Aorta (tissue), 5 donors: ENCODE measurements at regions not wholly inside any gene's neighbourhood (a gene's known extent, or its start where the extent isn't known, plus 50 kb on each side); places are given as distances from the start of the nearest gene placed in this dataset.

Source experiments
- ATAC-seq: fragments of 200-7000 bp; cut with Tn5 transposase; one replicate; pipeline ENCODE4 v1.9.1; 2022; ENCODE audit warnings: moderate library complexity; ENCODE audit not compliant: low FRiP score
- DNase-seq, 2 donors: peaks; one replicate each; pipeline ENCODE4 v3.0.0-alpha.2; 2020
- H3K27ac ChIP-seq, 2 donors: one replicate each; pipeline ENCODE4 v1.5.1; 2013; ENCODE audit warnings: low read length in 2 of 2, mild to moderate bottlenecking in 2 of 2, moderate library complexity in 2 of 2, control low read depth in 1 of 2, inconsistent platforms in 1 of 2, low read depth in 1 of 2
- H3K27me3 ChIP-seq, 2 donors: one replicate each; pipeline ENCODE4 v1.6.1; 2013; ENCODE audit warnings: control low read depth in 1 of 2, low read length in 1 of 2, mild to moderate bottlenecking in 1 of 2, moderate library complexity in 1 of 2; ENCODE audit not compliant: insufficient read depth in 2 of 2, control insufficient read depth in 1 of 2
- H3K36me3 ChIP-seq, 2 donors: one replicate each; pipeline ENCODE4 v1.6.1; 2013; ENCODE audit warnings: control low read depth in 1 of 2, low read length in 1 of 2, mild to moderate bottlenecking in 1 of 2; ENCODE audit not compliant: insufficient read depth in 2 of 2, control insufficient read depth in 1 of 2
- H3K4me1 ChIP-seq, 2 donors: one replicate each; pipeline ENCODE4 v1.6.1; 2013; ENCODE audit warnings: low read length in 2 of 2, control low read depth in 1 of 2, mild to moderate bottlenecking in 1 of 2, moderate library complexity in 1 of 2; ENCODE audit not compliant: insufficient read depth in 2 of 2, control insufficient read depth in 1 of 2
- H3K4me3 ChIP-seq, 2 donors: one replicate each; pipeline ENCODE4 v1.5.1; 2013; ENCODE audit warnings: low read length in 2 of 2, control low read depth in 1 of 2, mild to moderate bottlenecking in 1 of 2
- H3K9me3 ChIP-seq: one replicate; pipeline ENCODE4 v1.6.1; 2013; ENCODE audit warnings: mild to moderate bottlenecking, low read length; ENCODE audit not compliant: control insufficient read depth
- WGBS, 2 donors: extraction: QIAGEN DNeasy Blood & Tissue Kit; methylation state at CpG; one replicate each; pipeline ENCODE4 v1.1.7; 2013; 5-methylcytosine and 5-hydroxymethylcytosine counted together
- intact Hi-C, 2 donors: fragments of 100-400 bp; cut with DNase I; formaldehyde crosslinking; loops; one replicate each; pipeline versions ENCODE4 v1.14.2 to v1.15.0; 2022
- donor health status: healthy with polysubstance abuse.
- donor health status: Bipolar disorder and iron deficiency.
- donor health status: DM: no; HTN: no; CAD: no.
- donor health status: DM: no; HTN: no; CAD: no.
- donor health status: DM: yes; HTN: yes; CAD: no.

DNA sequence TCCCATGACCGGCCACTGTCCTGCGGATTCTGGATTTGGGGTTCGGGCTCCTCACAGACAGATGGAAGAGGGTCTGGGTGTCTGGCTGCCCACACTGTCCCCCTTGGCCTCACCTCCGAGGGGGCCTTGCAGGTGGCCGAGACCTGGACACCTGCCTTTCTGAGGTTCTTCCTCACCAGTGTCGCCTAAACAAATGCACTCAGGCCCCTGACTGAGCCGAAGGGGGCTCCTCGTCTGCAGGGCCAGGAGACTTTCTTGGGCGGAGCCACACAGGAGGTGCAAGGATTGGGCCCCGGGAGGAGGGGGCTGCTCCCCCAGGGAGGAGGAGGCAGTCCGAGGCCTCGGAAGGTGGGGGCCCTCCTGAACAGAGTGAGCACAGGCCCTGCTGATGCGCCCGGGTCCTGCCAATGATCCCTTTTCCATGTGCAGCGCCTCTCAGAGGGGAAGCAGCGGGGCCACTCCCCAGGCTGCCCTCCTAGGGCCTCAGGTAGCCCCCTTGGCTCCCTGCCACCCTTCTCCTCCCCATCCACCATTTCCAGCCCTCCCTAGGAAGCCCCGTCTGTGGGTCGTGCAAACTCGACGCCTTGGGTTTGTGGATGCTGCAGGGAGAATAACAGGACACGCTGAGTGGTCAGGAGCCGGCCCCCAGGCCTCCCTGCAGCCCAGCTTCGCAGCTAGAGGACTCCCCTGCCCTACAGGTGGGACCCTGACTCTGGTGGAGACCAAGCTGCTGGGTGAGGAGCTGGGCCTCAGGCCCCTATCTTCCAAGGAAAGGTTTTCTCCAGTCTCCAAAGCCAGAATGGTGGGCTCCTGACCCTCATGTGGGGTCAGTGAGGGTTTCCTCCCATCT is 63.4 kb upstream of the ZNF469 start:
- ATAC-seq, result no peak

DNA sequence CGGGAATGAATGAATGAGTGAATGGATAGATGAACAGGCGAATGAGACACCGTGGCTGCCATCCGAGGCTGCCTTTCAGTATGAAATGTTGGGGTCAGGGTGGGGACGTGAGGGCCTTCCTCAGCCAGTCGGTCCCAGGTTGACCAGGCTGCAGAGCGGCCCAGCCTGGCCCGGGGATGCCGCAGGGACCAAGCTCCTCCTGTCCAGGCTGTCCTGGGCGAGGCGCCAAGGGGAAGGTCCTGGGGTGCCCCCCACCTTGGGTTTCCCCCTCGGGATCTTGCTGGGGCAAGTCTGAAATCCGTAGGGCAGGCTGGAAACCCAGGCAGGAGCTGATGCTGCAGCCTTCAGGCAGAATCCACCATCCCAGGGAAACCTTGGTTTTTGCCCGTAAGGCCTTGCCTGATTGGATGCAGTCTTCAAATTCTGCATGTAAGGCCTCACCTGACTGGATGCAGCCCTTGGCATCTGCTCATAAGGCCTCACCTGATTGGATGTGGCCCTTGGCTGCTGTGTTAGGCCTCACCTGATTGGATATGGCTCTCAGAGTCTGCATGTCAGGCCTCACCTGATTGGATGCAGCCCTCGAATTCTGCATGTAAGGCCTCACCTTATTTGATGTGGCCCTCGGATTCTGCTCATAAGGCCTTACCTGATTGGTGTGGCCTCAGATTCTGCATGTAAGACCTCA is 61.7 kb upstream of the ZNF469 start:
- no peak for ATAC-seq
- Histone ChIP-seq H3K27me3 (no peaks in the 10 kb centered on the region), H3K36me3 (no peaks in the 10 kb centered on the region), H3K4me3 (no peak overlapping the region), H3K9me3 (no peaks in the 10 kb centered on the region), H3K4me1 (no peaks in the 10 kb centered on the region), H3K27ac (no peak overlapping the region)
- WGBS, 2 donors, result 92 to 99% methylated on average over 16 of the region's 16 CpGs
- no peak for DNase-seq
- intact Hi-C loops, result no loop called here

More for the DNA sequence above, 63.4 kb upstream of the ZNF469 start:
- no peaks in the 10 kb centered on the region for H3K36me3 ChIP-seq
- no peaks in the 10 kb centered on the region for H3K4me1 ChIP-seq
- WGBS, 2 donors, result 89 to 91% methylated on average over 22 to 23 of the region's 23 CpGs
- no peak overlapping the region for H3K27ac ChIP-seq
- no peak overlapping the region for H3K4me3 ChIP-seq
- intact Hi-C loops, result no loop called here
- no peaks in the 10 kb centered on the region for H3K27me3 ChIP-seq
- no peaks in the 10 kb centered on the region for H3K9me3 ChIP-seq
- peak in 1 of 2 donors; percentile 68 for DNase-seq

DNA sequence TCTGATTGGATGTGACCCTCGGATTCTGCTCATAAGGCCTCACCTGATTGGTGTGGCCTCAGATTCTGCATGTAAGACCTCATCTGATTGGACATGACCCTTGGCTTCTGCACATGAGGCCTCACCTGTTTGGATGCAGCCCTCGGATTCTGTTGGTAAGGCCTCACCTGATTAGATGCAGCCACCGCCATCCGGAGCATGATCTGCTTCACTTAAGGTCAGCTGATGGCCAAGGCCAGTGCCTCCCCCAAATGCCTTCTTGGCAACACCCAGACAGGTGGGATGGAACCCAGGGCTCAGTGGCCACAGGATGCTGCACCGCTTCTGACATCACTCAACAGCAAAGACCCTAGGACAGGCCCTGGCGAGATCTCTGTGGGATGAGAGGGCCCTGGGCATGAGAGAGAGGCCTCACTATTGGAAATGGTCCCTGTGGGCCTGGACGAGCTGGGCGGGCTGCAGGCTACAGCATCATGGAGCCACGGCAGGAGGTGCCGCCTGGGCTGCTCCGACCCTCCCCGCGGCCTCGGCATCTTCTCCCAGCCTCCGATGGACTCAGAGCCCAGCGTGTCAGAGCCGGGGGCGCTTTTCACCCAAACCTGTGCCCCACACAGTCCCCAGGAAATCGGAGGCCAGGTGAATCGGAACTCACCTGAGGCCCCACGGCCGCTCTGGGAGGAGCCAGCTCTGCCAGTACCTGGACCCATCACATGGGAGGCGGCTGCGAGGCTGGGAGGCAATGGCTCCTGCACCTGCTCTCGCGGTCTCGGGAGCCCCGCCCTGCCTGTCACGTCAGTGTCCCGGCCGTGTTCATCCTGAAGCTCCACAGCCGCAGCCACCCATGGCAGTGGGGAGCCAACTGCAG is 60.9 kb upstream of the ZNF469 start:
- DNase-seq (peak in 1 of 2 donors; percentile 65), ATAC-seq (no peak)
- no peaks in the 10 kb centered on the region for H3K4me1 ChIP-seq
- WGBS, 2 donors, result 96 to 97% methylated on average over 31 to 32 of the region's 32 CpGs
- no peaks in the 10 kb centered on the region for H3K36me3 ChIP-seq
- no peak overlapping the region for H3K27ac ChIP-seq
- H3K9me3 ChIP-seq, result no peaks in the 10 kb centered on the region
- no peaks in the 10 kb centered on the region for H3K27me3 ChIP-seq
- H3K4me3 ChIP-seq, result no peak overlapping the region
- intact Hi-C loops, result no loop called here

- H3K4me3 ChIP-seq, result no peak overlapping the region
- intact Hi-C loops, result no loop called here
- H3K4me1 ChIP-seq, result no peaks in the 10 kb centered on the region
- ATAC-seq (no peak), DNase-seq (peak in 1 of 2 donors; percentile 65)
- H3K27me3 ChIP-seq, result no peaks in the 10 kb centered on the region
- no peaks in the 10 kb centered on the region for H3K9me3 ChIP-seq
- WGBS, 2 donors, result 95 to 96% methylated on average over 19 of the region's 19 CpGs
- no peaks in the 10 kb centered on the region for H3K36me3 ChIP-seq
- H3K27ac ChIP-seq, result no peak overlapping the region
Measured at GRCh38 chr16:88322500-88322970, 60.2 kb upstream of the ZNF469 start.

DNA sequence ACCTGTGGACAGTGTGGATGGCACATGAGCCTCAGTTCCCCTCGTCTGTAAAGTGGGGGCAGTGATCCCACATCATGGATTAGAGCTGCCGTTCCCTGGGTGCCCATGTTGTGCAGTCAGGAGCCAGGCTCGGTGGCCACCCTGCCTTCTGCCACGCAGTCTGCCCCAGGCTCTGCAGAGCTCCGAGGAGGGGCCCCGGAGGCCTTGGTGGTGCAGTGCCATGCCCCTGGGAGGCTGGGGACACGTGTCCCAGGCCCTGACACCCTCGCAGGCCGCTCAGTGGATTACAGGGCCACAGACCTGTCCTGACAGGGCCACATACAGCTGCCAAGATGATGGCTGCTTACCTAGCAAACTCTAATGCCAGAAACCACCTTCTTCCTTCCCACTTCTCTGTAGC is 59.7 kb upstream of the ZNF469 start:
- Histone ChIP-seq H3K27me3 (no peaks in the 10 kb centered on the region), H3K36me3 (no peaks in the 10 kb centered on the region), H3K9me3 (no peaks in the 10 kb centered on the region), H3K27ac (no peak overlapping the region), H3K4me3 (no peak overlapping the region), H3K4me1 (no peaks in the 10 kb centered on the region)
- DNase-seq (peak in 1 of 2 donors; percentile 64), ATAC-seq (no peak)
- intact Hi-C loops, result no loop called here
- 93 to 94% methylated on average over 9 of the region's 9 CpGs for WGBS, 2 donors

- H3K9me3 ChIP-seq, result no peaks in the 10 kb centered on the region
- no peak overlapping the region for H3K4me3 ChIP-seq
- intact Hi-C loops, result no loop called here
- no peak overlapping the region for H3K27ac ChIP-seq
- no peaks in the 10 kb centered on the region for H3K4me1 ChIP-seq
- H3K36me3 ChIP-seq, result no peaks in the 10 kb centered on the region
- 97% methylated on average over 15 of the region's 15 CpGs for WGBS, 2 donors
- DNase-seq, result peak in 1 of 2 donors; percentile 67
- no peak for ATAC-seq
- no peaks in the 10 kb centered on the region for H3K27me3 ChIP-seq
Measured at GRCh38 chr16:88323546-88324330, 59.0 kb upstream of the ZNF469 start.

DNA sequence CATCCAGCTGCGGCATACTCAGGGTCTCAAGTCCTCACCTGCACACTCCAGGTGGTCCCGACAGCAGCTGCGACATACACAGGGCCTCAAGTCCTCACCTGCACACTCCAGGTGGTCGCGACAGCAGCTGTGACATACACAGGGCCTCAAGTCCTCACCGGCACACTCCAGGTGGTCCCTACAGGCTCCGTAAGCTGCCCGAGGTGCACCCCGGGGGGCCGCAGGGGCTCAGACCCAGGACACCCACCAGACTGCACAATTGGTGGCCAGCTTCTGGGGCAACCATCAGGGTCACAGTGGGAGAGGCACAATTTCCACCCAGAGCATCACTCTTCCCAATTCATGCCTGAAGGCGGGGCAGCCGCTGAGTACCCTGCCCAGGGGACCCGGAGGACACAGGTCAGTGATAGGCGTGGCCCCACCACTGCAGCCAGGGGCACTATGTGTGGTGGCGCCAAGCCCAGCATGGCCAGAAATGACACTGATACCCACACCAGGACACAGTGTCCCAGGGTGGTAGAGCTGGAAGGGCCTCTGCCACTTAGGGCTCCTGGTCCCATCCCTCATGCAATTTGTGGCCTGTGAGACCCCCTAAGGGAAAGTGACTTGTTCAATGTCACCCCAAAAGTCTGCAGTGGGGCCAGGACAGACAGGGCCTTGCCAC is 57.5 kb upstream of the ZNF469 start:
- ATAC-seq, result no peak
- Histone ChIP-seq H3K36me3 (no peaks in the 10 kb centered on the region), H3K9me3 (no peaks in the 10 kb centered on the region), H3K4me3 (no peak overlapping the region), H3K27ac (no peak overlapping the region), H3K4me1 (no peaks in the 10 kb centered on the region), H3K27me3 (no peaks in the 10 kb centered on the region)
- WGBS, 2 donors, result 83 to 96% methylated on average over 15 of the region's 15 CpGs
- peak in 1 of 2 donors; percentile 64 for DNase-seq
- intact Hi-C loops, result no loop called here
